Mucosa of gallbladder (tissue), 1 donor: ENCODE measurements at regions not wholly inside any gene's neighbourhood (a gene's known extent, or its start where the extent isn't known, plus 50 kb on each side); places are given as distances from the start of the nearest gene placed in this dataset.

Source experiments
- DNase-seq: peaks from one replicate; pipeline ENCODE4 v3.0.0-alpha.2; 2020; ENCODE audit warnings: low spot score
- donor health status: DM: no; HTN: no; CAD: no.

GRCh38 chr13:62040806-62041205 is 625.2 kb upstream of the PCDH20 start:
- no peak for DNase-seq

DNA sequence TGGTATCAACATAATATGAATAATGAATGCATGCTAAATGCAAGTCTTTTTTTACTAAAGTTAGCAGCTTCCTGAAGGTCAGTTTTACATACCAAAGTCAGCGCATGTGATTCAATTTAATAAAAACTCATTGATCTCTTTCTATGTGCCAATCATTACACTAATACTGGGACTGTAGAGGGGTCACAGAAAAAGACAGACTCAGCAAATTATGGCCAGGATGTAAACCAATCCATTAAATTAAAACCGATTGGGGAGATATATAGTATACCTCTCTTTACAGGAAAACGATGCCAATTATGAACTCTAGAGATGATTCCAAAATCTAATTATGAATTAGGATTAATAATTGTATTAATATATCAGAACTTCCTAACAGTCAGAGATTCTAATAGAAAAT is 624.4 kb upstream of the PCDH20 start:
- no peak for DNase-seq

GRCh38 chr13:62038214-62038613 is 622.6 kb upstream of the PCDH20 start:
- no peak for DNase-seq

- DNase-seq = no peak
Measured at GRCh38 chr13:62035981-62036380, 620.3 kb upstream of the PCDH20 start.

- DNase-seq = no peak
Measured at GRCh38 chr13:62033934-62034333, 618.3 kb upstream of the PCDH20 start.

- no peak for DNase-seq
Measured at GRCh38 chr13:62022369-62022768, 606.7 kb upstream of the PCDH20 start.

GRCh38 chr13:62019858-62020257 is 604.2 kb upstream of the PCDH20 start:
- no peak for DNase-seq

GRCh38 chr13:62014299-62014698 is 598.6 kb upstream of the PCDH20 start:
- no peak for DNase-seq

- no peak for DNase-seq
Measured at GRCh38 chr13:62003452-62003851, 587.8 kb upstream of the PCDH20 start.

DNA sequence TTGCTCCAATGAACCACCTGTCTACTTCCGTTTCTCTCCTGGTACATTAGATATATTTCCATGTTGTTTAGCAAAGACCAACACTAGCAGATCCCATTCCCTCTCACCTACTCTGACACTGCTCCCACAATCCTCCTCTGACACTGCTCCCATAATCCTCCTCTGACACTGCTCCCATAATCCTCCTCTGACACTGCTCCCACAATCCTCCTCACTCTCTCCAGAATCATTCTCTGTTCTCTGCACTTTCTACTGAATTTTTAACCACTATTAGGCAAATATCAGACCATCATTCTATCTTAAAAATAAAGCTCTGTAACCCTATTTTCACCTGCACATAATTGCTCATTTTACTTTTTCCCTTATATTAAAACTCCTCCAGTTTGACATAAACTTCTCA is 578.5 kb upstream of the PCDH20 start:
- DNase-seq = no peak

DNA sequence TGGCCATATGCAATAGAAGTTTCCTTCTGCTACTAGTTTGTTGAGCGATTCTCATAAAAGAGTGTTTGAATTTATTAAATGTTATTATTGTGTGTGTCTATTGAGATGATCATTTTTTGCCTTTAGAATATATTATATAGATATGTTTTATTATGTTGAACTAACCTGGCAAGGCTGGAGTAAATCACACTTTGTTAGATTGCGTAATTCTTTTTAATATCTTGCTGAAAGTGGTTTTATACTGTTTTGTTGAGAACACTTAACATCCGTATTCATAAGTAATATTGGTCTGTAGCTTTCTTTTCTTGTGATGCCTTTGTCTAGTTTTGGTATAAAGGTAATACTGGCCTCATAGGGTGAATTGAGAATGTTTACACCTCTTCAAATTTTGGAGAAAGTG is 574.3 kb upstream of the PCDH20 start:
- DNase-seq = no peak

GRCh38 chr13:61988810-61989209 is 573.2 kb upstream of the PCDH20 start:
- no peak for DNase-seq

DNA sequence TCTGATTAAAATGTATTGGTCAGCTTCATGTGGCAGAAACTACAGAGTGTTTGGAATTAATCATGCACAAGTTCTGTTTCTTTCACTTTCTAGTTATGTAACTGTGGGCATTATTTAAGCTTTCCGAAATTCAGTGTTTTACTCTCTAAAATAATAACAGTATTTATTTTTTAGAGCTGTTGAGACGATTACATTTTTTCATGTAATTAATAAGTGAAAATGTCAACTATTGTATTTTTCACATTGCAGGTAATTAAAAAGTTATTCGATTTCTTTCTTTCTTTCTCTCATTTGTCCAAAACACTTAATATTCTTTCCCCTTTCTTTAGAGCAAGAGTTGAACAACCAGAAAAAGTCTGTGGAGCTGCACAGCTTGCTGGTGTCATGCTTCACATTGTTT is 559.4 kb upstream of the PCDH20 start:
- DNase-seq = no peak

- DNase-seq = no peak
Measured at GRCh38 chr13:61965756-61966155, 550.1 kb upstream of the PCDH20 start.

DNA sequence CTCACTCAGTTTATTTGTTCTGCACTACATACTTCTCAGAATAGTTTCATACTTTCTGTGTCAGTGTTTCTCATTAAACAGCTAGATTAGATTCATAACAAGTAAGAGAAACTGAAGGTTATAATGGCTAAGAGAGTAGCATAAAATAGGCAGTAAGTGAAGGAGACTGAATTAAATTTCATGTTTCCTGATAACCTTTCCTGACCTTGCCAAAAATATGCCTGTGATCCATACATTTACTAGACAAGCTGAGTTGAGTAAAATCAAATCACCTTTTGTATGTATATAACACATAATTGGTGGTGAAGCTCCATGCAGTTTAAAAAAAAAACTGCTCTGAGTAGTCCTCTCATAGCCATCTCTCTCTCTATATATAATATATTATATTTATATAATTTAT is 545.3 kb upstream of the PCDH20 start:
- DNase-seq = no peak

- DNase-seq = no peak
Measured at GRCh38 chr13:61954092-61954491, 538.4 kb upstream of the PCDH20 start.

DNA sequence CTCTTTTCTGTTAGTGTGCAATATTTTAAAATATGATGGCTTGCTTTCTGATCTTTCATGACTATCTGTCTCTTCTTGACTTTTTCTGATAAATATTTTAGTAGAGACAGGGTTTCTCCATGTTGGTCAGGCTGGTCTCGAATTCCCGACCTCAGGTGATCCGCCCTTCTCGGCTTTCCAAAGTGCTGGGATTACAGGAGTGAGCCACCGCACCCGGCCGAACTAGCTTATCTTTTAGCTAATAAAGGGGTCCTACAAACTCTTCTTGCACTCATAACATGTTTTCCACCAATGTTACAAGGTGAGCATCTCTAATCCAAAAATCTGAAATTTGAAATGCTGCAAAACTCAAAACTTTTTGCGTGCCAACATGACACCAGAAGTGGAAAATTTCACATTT is 535.2 kb upstream of the PCDH20 start:
- no peak for DNase-seq

- no peak for DNase-seq
Measured at GRCh38 chr13:61944329-61944929, 528.8 kb upstream of the PCDH20 start.

- DNase-seq = no peak
Measured at GRCh38 chr13:61935710-61936109, 520.1 kb upstream of the PCDH20 start.

DNA sequence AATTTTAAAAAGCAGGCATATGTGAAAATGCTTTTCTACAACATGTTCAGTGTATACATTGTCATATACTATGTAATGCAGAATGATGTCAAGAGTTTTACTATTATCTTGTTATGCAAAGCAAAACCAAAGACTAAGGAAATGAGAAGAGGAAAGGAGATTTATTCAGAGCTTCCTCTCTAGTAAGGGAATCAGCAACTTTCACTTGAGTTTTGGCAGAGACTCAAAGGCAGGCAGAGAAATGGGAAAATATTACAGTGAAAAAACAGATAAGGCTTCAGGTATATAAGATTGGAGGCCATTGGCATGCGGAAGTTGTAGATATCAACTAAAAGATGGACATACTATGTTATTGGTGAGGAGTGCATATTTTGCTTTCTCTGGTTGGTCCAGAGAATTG is 512.0 kb upstream of the PCDH20 start:
- DNase-seq = no peak

GRCh38 chr13:61918841-61919240 is 503.2 kb upstream of the PCDH20 start:
- DNase-seq = no peak

DNA sequence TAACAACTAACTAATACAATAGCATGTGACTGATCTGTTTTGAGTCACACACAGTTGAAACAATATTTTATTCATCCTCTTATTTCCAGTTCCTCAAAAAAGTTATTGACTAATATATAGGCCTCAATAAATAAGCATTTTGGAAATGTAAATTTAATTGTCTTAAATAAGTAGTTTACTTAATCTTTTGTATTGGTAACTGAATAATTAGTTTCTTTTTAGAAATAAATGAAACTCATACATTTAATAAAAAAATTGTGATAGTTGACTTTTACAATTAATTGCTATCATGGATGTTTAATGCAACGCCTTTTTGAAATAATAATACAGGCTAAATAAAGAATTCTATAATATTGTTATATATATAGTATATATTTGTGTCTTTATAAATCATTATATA is 500.8 kb upstream of the PCDH20 start:
- no peak for DNase-seq

DNA sequence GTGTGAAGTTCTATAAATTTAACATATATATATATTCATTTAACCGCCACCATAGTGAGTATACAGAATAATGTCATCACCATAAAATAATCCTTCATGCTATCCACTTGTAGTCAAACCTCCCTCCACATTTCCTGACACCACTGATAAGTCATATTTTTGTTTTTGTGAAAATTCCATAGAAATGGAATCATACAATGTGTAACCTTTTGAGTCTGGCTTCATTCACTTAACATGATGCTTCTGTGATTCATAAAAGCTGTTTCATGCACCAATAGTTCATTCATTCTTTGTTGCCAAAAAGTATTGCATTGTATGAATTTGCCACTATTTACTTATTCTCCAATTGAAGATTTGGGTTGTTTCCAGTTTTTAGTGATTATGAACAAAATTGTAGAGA is 497.5 kb upstream of the PCDH20 start:
- DNase-seq = no peak

DNA sequence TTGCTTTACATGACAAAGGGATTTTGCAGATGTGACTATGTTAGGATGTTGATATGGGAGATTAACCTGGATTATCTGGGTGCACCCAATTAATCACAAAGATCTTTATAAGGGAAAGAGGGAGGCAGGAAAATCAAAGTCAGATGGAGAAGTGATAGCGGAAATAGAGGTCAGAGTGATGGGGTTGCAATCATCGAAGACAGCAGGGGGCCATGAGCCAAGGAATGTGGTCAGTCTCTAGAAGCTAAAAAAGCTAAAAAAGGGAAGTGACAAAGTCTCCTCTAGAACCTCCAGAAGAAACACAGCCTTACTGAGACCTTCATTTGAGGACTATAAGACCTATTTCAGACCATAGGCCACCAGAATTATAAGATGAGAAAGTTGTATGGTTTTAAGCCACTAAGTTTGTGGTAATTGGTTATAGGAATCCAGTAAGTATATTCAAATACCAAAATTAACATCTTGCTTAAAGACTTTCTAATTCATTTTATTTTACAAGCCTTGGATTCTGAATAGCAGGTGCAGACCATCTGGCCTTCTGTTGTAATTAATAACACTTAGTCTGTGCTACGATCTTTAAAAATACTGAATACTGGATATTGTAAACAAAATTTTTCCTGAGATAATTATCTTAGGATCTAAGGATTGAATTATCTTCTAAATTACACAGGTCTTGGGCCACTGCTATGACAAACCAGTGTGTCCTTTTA is 493.4 kb upstream of the PCDH20 start:
- DNase-seq = no peak
